HG03378 (cell line): ENCODE measurements at regions not wholly inside any gene's neighbourhood (a gene's known extent, or its start where the extent isn't known, plus 50 kb on each side); places are given as distances from the start of the nearest gene placed in this dataset.
A peak's percentile ranks its signal among the peaks of the same experiment; 100 is the strongest.

Experiments used
- ATAC-seq: cut with Tn5 transposase; IDR thresholded peaks from one replicate; pipeline ENCODE4 v1.9.1; 2021; ENCODE audit warnings: mild to moderate bottlenecking, moderate library complexity; ENCODE audit not compliant: unreplicated experiment

GRCh38 chr6:47360388-47360787 lies 50.7 kb upstream of the TNFRSF21 start:
- peak; percentile 65 for ATAC-seq

- ATAC-seq = no peak
These were observed 53.3 kb upstream of the TNFRSF21 start for GRCh38 chr6:47362857-47363461.

GRCh38 chr6:47363736-47364135 lies 54.0 kb upstream of the TNFRSF21 start:
- no peak for ATAC-seq

- ATAC-seq = no peak
These were observed 56.7 kb upstream of the TNFRSF21 start for GRCh38 chr6:47366335-47366890.

GRCh38 chr6:47371139-47371869 lies 61.6 kb upstream of the TNFRSF21 start:
- ATAC-seq = no peak

- no peak for ATAC-seq
These were observed 62.2 kb upstream of the TNFRSF21 start for GRCh38 chr6:47371870-47372255.

GRCh38 chr6:47372318-47372717 lies 62.6 kb upstream of the TNFRSF21 start:
- ATAC-seq = no peak

GRCh38 chr6:47375426-47375825 lies 65.7 kb upstream of the TNFRSF21 start:
- no peak for ATAC-seq

GRCh38 chr6:47376930-47377329 lies 67.2 kb upstream of the TNFRSF21 start:
- peak; percentile 81 for ATAC-seq

GRCh38 chr6:47377971-47378370 lies 68.3 kb upstream of the TNFRSF21 start:
- ATAC-seq = no peak

- ATAC-seq = no peak
These were observed 69.6 kb upstream of the TNFRSF21 start for GRCh38 chr6:47379328-47379727.

- ATAC-seq = no peak
These were observed 70.5 kb upstream of the TNFRSF21 start for GRCh38 chr6:47380251-47380650.

- ATAC-seq = no peak
These were observed 71.3 kb upstream of the TNFRSF21 start for GRCh38 chr6:47381036-47381435.

- no peak for ATAC-seq
These were observed 73.7 kb upstream of the TNFRSF21 start for GRCh38 chr6:47383360-47383759.

- ATAC-seq = no peak
These were observed 82.0 kb upstream of the TNFRSF21 start for GRCh38 chr6:47391675-47392074.

- ATAC-seq = no peak
These were observed 82.5 kb upstream of the TNFRSF21 start for GRCh38 chr6:47392251-47392650.

- ATAC-seq = no peak
These were observed 81.1 kb upstream of the CD2AP start for GRCh38 chr6:47396401-47397069.

GRCh38 chr6:47400581-47400980 lies 77.0 kb upstream of the CD2AP start:
- ATAC-seq = no peak

GRCh38 chr6:47402081-47402480 lies 75.5 kb upstream of the CD2AP start:
- ATAC-seq = no peak

- ATAC-seq = no peak
These were observed 74.5 kb upstream of the CD2AP start for GRCh38 chr6:47403056-47403455.

- no peak for ATAC-seq
These were observed 73.8 kb upstream of the CD2AP start for GRCh38 chr6:47403801-47404200.

- ATAC-seq = no peak
These were observed 73.2 kb upstream of the CD2AP start for GRCh38 chr6:47404435-47404834.
